DOHH2 (cell line): ENCODE measurements at regions not wholly inside any gene's neighbourhood (a gene's known extent, or its start where the extent isn't known, plus 50 kb on each side); places are given as distances from the start of the nearest gene placed in this dataset.

Source experiments
- CTCF ChIP-seq: fragments of 200-600 bp; sonication (generic); IDR thresholded peaks from one replicate; pipeline ENCODE4 v1.5.1; 2014; ENCODE audit warnings: antibody characterized with exemption, mild to moderate bottlenecking, low read depth, low read length; ENCODE audit not compliant: poor library complexity, severe bottlenecking
- EZH2phosphoT487 ChIP-seq: fragments of 200-600 bp; sonication (generic); IDR thresholded peaks from 2 replicates; pipeline ENCODE4 v1.6.1; 2017; ENCODE audit warnings: borderline replicate concordance, mild to moderate bottlenecking, antibody characterized with exemption, low read length, moderate library complexity, mixed read lengths

GRCh38 chr7:142500366-142500765, 242.5 kb upstream of the PRSS58 start:
- TF ChIP-seq CTCF, result no peak
- no peak for TF ChIP-seq EZH2phosphoT487
